ENCODE measurements at regions not wholly inside any gene's neighbourhood (a gene's known extent, or its start where the extent isn't known, plus 50 kb on each side); places are given as distances from the start of the nearest gene placed in this dataset.
"Not testable (repeated sequence)": the region's sequence is repeated elsewhere in the genome, so short reads cannot be mapped to it uniquely, and the experiment has no call there.

DNA sequence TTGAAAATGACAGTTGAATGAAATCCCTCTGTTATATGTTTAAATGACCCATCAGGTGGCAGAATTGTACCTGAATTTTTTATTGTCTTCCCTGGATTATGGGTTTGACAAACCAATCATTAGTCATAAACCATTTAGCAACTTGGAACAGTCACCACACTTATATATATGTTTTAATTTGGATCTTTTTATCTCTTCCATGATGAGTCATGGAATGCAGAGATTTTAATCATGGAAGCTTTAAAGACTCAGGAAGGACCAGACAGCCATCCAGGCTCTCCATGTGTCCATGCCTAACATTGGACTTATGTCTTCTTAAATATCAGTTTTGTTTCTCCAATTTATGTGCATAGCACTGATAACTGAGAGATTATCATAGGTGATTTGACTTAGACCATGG is 188.3 kb upstream of the ZSWIM2 start:
- ATAC-seq, result no peak

GRCh38 chr2:187034434-187034833 is 185.5 kb upstream of the ZSWIM2 start:
- H3K4me3 ChIP-seq, result no peak overlapping the region
- H3K36me3 ChIP-seq, result no peaks in the 10 kb centered on the region
- ATAC-seq (no peak), DNase-seq (no peak)
- no peaks in the 10 kb centered on the region for H3K27me3 ChIP-seq
- H3K9me3 ChIP-seq, result peaks cover 0 to 8% (median 0%) of the 10 kb centered on the region in 11 donors
- TF ChIP-seq, protein P1, sequence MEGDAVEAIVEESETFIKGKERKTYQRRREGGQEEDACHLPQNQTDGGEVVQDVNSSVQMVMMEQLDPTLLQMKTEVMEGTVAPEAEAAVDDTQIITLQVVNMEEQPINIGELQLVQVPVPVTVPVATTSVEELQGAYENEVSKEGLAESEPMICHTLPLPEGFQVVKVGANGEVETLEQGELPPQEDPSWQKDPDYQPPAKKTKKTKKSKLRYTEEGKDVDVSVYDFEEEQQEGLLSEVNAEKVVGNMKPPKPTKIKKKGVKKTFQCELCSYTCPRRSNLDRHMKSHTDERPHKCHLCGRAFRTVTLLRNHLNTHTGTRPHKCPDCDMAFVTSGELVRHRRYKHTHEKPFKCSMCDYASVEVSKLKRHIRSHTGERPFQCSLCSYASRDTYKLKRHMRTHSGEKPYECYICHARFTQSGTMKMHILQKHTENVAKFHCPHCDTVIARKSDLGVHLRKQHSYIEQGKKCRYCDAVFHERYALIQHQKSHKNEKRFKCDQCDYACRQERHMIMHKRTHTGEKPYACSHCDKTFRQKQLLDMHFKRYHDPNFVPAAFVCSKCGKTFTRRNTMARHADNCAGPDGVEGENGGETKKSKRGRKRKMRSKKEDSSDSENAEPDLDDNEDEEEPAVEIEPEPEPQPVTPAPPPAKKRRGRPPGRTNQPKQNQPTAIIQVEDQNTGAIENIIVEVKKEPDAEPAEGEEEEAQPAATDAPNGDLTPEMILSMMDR (IDR thresholded peaks at IDR 0.05), result no peak
- intact Hi-C loops (cut with DNase I), result no loop called here
- H3K27ac ChIP-seq, result no peak overlapping the region
- H3K4me1 ChIP-seq, result no peaks in the 10 kb centered on the region

More for the DNA sequence above, 188.3 kb upstream of the ZSWIM2 start:
- no peaks in the 10 kb centered on the region for H3K4me1 ChIP-seq
- H3K27ac ChIP-seq, result no peak overlapping the region
- no peak for DNase-seq
- H3K4me3 ChIP-seq, result no peak overlapping the region
- no peaks in the 10 kb centered on the region for H3K27me3 ChIP-seq
- no peaks in the 10 kb centered on the region for H3K36me3 ChIP-seq
- H3K9me3 ChIP-seq, result no peaks in the 10 kb centered on the region
- intact Hi-C loops (cut with DNase I), result no loop called here
- TF ChIP-seq, protein P1 (IDR thresholded peaks at IDR 0.05), result no peak

- ATAC-seq, result no peak
- 93 to 94% methylated on average over 4 of the region's 4 CpGs for WGBS, 2 donors
- intact Hi-C loops (cut with DNase I), result no loop called here
- no peaks in the 10 kb centered on the region for H3K27me3 ChIP-seq
- no peak overlapping the region for H3K27ac ChIP-seq
- H3K4me1 ChIP-seq, result no peaks in the 10 kb centered on the region
- H3K4me3 ChIP-seq, result no peak overlapping the region
- TF ChIP-seq, protein P1 (IDR thresholded peaks at IDR 0.05), result no peak
- no peaks in the 10 kb centered on the region for H3K36me3 ChIP-seq
- DNase-seq, result no peak
- H3K9me3 ChIP-seq, result peaks cover 0 to 48% (median 17%) of the 10 kb centered on the region in 11 donors
Observed at GRCh38 chr2:187024739-187025138, 175.8 kb upstream of the ZSWIM2 start.

- intact Hi-C loops (cut with DNase I); H3K27me3 ChIP-seq; H3K27ac ChIP-seq; H3K4me3 ChIP-seq; DNase-seq; H3K36me3 ChIP-seq; H3K4me1 ChIP-seq; ATAC-seq: not testable (repeated sequence)
- WGBS, 2 donors, result 91 to 95% methylated on average over 4 of the region's 4 CpGs
- H3K9me3 ChIP-seq, result peaks cover 0 to 41% (median 15%) of the 10 kb centered on the region in 11 donors
Observed at GRCh38 chr2:187023996-187024395, 175.0 kb upstream of the ZSWIM2 start.

DNA sequence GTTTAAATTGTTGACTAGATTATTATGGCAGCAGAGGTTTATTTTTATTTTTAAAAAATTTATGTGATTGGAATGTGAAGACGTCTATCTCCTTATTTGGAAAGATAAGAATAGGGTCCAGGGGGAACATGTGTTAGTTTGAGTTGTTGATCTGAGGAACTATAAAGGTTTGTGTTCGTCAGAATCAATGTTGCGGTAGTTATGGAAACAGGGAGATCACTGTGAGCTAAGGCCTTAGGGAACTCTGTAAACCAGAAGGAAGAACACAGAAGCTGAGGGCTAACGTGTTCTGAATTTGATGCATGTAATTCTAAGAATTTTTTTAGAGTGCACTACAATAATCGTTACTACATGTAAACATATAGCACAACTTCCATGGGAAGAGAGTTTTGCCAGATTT is 168.5 kb upstream of the ZSWIM2 start:
- TF ChIP-seq, protein P1 (IDR thresholded peaks at IDR 0.05), result no peak
- intact Hi-C loops (cut with DNase I), result no loop called here
- no peak for DNase-seq
- Histone ChIP-seq H3K4me1 (no peaks in the 10 kb centered on the region), H3K4me3 (no peak overlapping the region), H3K36me3 (no peaks in the 10 kb centered on the region), H3K27ac (no peak overlapping the region), H3K9me3 (no peaks in the 10 kb centered on the region), H3K27me3 (no peaks in the 10 kb centered on the region)
- 72 to 78% methylated on average over 5 of the region's 5 CpGs for WGBS, 2 donors
- ATAC-seq, result no peak
